NCI-H2081 treated with DMSO at 0.1 percent for 48 hours (cell line): ENCODE measurements at regions not wholly inside any gene's neighbourhood (a gene's known extent, or its start where the extent isn't known, plus 50 kb on each side); places are given as distances from the start of the nearest gene placed in this dataset.
"Not testable (repeated sequence)": the region's sequence is repeated elsewhere in the genome, so short reads cannot be mapped to it uniquely, and the experiment has no call there.

Source experiments
- DNase-seq: peaks from one replicate; lab custom pipeline; 2025; lab: John Stamatoyannopoulos, UW

DNA sequence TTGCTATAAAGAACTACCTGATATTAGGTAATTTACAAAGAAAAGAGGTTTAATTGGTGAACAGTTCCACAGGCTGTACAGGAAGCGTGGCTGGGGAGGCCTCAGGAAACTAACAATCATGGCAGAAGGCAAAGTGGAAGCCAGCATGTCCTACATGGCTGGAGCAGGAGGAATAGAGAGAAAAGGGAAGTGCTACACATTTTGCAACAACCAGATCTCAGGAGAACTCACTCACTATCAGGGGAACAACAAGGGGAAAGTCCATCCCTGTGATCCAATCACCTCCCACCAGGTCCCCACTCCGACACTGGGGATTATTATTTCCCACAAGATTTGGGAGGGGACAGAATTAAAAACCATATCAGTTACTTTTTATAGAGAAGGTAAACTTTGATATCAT lies 273.5 kb upstream of the MMADHC start:
- no peak for DNase-seq

DNA sequence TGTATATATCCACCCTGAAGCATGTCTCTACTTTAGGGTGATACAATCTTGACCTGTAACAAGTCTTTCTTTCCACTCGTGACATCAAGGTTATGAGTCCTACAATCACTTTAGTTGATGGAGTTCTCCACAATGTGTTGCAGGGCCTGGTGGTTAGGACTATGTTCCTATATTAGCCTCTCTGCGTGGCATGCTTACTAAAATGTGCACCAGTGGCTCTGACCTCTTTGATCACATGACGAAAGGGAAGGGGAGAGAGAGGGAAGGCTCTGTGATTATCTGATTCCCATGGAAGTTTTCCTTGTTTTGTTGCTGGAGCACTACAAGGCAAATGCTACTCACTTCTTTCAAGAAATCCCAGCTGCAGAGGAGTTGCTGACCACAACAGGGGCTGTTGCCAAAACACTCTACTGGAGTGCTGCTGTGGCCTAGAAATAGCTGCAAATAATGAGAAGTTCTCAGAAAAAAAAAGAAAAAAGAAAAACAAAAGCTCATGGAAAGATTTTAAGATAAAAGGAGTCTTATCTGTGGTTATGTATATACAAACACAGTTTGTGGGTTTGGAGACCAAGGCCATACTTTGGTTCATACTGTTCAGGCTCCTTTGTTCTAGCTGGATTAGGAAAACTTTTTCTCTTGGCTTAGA lies 272.8 kb upstream of the MMADHC start:
- no peak for DNase-seq

DNA sequence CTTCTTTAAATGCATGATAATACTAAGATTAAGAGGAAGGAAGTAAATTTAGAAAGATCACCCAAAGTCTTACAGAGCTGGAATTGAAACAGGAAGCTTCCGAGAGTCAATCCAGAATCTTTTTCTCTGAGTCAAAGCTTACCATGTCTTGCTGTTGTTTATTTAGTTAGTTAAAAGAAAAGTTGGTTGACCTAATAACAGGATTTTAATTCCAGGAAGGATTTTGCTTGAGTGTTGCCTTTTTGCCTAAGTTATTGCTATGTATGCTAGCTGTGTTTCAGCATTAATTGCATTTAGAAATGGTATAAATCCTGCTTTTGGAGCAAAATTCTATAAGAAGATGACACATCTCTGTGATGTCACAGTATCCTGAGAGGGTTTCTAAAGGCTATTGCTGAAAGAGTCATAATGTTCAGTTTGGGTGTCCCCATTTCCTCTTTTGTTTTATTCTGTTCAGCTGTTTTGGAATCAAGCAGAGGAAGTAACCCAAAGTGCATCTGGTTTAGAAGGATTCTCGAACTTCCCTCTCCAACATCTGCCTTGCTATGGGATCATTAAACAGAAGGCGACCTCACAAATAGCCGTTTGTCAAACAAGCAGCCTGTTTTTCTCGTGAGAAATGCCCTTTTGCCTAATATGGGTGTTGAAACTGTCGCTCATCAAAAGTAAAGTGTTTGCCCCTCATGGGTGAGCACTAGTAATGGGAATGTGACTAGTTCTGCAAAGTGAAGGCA lies 271.5 kb upstream of the MMADHC start:
- DNase-seq, result no peak

DNA sequence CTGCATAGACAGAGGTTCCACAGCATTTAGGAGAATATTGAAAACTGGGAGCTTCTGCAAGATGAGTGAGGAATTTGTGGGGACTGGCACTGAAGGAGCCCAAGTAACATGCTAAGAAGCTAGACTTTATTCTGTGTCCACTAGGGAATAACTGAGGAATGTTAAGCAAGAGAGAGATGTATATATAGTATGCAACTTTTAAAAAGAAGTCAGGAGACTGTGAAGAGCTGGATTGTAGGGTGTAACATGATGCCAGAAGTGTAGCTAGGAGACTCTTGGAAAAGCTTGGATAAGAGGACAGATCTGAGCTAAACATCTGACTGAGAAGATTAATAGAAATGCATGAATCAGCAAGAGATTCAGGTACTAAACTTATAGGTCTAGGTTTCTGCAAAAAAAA lies 270.6 kb upstream of the MMADHC start:
- DNase-seq, result no peak

DNA sequence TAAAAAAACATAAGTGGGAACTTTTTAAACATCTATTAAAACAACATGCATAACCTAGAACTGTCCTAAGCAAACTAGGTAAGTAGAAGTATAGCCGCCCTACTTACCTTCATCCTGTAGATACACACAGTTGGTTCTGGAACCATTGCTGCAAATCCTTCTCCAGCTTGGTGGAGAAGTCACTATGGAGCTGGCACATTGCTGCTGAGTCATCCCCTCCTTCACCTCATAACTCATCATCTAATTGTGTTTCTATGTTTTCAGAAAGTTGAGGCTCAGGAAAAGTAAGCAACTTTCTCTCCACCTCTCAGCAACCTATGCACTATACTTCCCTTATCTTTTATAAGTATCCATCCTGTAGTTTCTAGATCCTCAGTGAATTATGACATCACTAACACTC lies 269.8 kb upstream of the MMADHC start:
- no peak for DNase-seq

DNA sequence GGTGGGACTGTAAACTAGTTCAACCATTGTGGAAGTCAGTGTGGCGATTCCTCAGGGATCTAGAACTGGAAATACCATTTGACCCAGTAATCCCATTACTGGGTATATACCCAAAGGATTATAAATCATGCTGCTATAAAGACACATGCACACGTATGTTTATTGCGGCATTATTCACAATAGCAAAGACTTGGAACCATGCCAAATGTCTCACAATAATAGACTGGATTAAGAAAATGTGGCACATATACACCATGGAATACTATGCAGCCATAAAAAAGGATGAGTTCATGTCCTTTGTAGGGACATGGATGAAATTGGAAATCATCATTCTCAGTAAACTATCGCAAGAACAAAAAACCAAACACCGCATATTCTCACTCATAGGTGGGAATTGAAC lies 268.3 kb upstream of the MMADHC start:
- DNase-seq, result not testable (repeated sequence)

DNA sequence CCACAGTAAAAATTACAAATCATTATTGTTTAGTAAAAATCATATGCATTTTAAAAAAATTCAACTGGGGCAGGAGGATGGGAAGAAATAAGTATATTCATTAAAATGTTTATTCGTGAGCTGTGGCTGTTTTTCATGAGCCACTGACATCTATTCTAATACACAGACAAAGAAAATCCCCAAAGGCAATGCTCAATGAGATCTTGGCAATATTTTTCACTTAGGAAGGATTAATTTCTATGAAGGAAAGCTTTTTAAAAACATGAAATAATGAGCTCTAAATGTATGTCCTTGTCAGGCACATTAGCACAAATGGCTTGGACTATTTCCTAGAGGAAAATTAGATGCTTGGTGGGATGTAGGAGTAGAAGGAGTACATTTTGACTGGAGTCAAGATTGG lies 262.0 kb upstream of the MMADHC start:
- DNase-seq, result no peak

DNA sequence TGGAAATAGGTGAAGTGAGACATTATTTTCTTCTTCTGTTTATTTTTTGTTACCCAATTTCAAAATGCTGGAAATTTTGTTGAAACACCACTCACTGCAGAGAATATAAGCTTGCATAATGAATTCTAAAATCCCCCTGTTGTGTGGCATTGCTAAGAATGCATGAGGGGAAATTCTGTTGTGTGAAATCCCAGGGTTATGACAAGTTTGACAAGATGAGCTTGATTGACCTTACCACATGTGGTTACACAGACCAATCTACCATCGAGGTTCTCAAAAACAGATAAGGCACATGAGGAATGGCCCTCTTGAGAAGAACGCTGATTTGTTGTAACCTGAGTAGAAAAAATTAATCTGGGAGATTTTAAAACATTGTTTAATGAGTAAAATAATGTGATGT lies 261.6 kb upstream of the MMADHC start:
- no peak for DNase-seq

DNA sequence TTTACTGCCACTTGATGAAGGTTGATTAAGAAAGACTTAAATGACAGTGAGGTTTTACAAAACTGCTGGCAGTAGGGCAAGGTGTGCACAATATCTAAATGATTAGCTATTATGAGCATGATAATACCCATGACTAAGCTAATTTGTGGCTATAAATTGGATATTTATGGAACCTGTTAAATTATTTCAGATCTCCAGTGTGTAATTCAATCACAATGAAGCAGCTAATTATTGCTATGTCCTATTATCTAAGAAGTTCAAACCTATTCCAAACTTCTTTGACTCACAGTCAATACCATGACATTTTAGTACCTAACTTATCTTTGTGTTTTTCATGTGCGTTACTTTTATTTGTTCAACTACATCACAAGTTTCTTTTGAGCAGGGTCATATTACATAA lies 253.8 kb upstream of the MMADHC start:
- DNase-seq, result no peak

DNA sequence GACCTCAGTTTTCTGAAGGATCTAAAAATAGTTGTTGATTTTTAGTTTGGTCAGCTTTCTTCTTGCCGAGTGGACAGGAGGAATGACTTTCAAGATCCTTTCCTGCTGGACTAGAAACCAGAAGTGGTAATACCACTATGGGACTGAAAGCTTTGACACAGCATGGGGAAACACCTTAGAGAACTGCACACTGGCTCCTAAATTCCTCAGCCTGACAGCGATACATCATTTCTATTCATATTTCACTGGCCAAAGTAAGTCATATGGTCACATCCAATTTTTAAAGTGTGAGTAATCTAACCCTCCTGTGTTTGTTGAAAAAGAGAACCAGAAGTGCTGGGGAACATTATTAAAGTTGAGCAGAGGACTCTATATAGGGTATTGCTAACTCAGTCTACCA lies 244.7 kb upstream of the MMADHC start:
- DNase-seq, result no peak

DNA sequence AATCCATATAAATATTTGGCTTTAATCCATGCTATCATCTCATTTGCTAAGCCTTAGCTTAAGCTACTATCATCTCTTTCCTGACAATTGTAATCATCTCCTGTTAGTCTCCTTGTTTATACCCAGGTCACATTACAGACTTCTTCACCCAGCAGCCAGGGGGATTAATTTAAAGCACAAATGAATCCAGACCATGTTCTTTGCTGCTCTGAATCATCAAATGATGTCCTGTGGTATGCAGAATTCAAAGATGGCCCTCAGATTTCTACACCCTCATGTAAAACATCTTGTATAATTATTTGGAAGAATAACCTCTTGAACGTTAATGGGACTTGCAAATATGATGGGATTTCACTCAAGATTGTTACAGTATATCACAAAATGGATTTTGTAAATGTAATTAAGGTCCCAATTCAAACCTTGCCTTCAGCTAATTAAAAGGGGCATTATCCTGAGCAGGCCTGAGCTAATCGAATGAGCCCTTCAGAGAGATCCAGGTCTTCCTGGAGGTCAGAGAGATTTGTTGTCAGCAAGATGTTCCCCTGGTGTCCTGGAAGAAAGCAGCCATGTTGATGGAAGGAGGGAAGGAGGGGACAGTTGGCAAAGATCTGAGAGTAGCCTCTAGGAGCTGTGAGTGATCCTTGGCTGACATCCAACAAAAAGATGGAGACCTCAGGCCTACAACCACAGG lies 241.1 kb upstream of the MMADHC start:
- DNase-seq, result no peak

DNA sequence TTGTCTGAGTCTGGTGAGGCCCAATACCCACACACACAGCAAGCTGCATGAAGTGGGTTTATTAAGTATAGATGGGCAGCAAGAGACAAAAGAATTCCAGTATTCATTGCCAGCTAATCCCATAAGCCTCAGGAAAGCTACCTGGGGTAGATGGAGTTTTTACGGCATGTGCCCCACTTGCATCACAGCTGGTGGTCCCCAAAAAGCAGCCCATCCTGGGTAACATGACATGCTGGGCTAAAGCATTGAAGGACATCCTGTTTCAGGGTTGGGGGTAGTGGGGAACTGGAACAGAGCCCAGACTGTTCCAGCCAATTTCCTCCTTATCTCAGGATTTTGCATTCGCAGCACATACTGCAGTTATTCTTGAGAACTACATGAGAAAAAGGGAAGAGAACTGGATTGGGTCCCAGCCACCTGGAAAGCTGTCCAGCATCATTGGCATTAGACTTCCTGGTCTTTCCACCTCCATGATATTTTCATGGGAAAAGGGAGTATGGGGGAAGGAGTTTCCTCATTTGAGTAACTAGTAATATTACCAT lies 240.1 kb upstream of the MMADHC start:
- DNase-seq, result no peak

DNA sequence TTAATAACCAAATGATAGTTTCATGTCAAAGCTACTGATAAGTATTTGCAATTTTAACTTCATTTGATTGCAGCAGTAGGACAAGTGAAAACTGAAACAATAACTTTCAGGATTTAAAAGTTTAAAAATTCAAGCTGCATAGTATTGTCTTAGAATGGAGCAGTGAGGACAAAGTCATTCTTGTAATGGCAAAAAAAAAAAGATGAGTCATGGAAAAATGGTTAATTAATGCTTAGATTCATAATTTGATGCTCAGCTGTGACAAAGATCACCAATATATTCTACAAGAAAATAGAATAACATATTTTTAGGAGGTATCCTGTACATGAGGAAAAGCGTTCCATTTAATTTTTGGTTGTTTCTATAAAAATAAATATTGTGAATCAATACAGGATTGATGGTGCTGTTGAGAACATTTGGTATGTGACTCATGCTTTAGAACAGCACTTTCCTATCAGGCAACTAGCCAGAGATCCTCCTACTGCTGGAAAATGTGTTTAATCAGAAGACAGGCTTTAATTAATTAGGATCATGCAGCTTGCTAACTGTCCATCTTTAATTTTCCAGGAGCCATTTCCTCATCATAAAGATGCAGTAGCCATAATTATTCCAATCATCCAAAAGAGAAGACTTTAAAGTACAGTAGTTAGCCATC lies 239.0 kb upstream of the MMADHC start:
- DNase-seq, result no peak

DNA sequence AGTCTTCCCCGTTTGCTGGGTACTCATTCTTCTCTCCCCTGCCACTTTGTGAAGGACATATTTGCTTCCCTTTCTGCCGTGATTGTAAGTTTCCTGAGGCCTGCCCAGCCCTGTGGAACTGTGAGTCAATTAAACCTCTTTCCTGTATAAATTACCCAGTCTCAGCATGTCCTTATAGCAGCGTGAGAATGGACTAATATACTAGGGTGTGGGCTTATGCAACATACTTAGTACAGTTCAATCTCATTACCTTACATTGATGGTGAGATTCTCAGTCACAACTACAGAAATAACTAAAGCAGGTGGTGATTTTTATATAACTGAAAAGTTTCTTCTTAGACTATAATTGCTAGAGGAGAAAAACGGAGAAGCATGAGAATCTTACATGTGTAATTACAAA lies 237.9 kb upstream of the MMADHC start:
- no peak for DNase-seq

DNA sequence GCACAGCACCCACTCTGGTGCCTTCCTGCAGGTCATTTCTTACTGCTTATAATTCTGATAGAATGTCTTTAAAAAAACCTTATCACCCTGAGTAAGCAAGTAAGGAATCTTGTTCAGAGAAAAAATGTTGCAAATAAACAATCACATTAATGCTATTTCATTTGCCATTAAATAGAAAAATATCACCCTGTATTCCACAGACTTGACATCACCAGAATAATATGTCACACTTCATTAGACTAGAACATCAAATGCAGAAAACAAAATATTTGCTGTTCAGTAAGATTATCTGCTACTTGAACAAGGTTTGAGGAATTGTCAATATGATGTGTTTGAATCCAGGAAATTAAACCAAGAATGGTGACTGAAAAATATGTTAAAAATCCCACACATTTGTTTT lies 236.6 kb upstream of the MMADHC start:
- no peak for DNase-seq

DNA sequence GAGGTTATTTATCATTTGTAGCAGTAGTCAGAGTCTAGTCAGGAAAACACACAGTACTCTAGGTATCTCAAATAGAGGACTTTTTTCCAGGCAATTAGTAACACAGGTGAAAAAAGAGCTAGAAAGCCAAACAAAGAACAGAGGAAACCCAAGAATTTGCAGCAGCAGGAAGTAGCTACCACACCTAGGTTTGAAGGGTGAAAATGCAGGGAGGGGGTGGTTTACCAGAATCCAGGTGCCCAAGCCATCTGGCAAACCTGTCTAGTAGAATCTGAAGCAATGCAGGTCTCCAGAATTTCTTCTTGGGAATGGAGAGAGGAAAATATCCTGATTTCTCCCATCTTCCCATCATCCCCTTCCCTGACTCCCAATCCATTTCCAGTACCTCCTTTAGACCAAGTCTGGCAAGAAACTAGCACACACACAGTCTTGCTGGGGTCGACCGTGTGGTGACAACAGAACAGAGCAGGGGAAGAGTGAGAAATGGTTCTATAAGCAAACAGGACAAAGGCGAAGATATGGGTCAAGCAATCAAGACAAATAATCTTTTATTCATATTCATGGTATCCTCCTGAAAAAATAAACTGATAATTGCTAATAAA lies 231.9 kb upstream of the MMADHC start:
- DNase-seq, result no peak

DNA sequence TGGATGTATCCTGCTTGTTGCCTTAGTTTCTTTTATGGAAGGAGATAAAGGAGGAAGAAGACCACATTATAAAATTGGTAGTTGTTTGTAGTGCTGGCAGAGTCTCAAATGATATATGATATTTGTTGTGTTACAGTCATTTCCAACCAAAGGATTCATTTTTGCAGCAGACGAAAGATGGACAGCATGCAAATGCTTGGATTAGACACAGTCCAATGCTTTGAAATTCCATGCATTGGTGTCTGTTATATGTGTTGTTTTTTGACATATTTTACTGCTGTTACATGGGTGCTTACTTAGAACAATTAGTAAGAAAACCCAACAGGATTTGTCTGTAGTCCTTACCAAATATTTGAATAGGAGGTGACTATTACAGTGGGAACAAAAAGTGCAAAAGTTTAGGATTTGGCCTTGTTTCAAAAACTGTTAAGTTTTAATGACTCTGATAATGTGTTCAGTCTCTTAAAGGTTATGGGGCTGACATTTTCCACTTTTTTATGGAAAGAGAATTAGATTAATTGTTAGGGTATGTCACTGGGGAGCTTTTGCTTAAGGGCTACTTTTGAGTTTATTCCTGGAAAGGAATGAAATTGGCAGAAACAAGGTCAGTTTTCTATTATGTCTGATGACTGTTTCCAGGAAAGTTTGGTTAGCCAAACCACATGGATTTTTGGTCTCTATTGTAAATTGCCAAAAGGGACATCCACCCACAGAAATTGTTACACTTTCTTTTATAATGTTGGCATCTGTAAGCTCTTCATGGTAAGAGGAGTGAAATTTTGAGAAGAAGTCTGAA lies 229.4 kb upstream of the MMADHC start:
- DNase-seq, result no peak

DNA sequence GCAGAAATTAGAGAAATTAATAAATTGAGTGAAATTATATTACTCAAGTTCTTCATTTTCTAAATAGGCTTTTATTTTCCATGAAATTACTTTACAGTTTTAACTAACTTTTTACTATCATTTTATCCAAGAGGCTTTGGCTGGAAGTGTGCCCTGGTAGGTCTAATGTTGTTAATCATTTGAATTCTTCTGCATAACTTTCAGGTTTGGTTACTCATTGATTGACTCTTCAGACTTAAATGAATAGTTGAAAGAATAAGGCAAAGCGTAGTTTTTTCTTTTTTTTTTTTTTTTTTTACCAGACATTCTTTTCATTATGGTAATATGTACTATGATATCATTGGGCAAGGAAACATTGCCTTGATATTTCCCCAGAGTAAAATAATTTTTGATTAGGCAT lies 228.4 kb upstream of the MMADHC start:
- DNase-seq, result no peak

DNA sequence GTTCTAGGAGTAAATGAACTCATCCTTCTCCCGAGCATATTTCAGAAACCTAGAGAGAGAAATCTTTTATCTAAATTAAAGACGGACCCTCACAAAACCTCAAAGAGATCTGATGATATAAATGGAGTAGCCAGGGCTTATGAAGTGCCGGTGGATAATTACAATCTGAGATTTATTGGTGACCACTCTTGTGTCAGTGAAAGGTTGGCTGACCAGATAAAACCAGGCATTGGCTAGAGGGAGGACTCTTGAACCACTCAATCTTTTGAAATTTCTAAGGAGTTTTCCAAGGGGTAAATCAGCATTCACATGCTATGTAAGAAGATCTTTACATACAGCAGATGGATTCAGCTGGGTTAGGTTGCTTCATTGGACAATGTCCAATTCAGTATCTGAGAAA lies 227.3 kb upstream of the MMADHC start:
- DNase-seq, result no peak

DNA sequence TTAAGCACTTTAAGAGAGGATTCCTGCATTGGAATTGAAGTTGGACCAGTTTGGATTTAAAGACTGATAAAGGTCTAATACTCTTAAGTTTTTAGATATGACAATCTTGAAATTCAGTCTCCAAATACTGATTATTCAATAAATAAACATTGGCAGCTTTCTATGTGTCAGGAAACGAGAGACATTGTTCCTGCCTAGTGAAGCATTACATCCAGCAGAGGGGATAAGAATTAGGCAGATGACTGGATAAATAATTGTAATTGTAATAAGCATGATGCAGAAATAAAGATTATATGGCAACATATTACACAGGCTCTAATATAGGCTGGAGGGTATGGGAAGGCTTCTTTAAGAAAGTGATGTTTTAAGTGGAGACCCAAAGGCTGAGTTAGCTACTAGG lies 226.5 kb upstream of the MMADHC start:
- no peak for DNase-seq

DNA sequence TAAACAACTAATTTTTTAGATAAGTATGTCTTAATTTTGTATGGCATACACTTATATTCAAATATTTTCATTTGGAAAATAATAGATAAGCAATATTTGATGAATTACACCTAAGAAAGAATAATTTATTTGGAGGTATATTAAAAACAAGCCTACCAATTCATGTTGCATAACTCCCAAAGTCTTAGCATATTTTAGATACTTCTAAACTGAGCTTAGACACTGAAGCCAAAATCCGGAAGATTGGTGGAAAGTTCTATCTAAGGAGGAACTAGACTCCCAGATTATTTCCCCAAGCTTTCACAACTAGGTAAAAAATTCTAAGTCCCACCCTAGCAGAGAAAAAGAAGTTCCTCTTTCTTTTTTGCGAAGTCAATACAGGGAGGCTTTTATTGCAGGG lies 221.0 kb upstream of the MMADHC start:
- DNase-seq, result no peak
